ENCODE measurements at regions not wholly inside any gene's neighbourhood (a gene's known extent, or its start where the extent isn't known, plus 50 kb on each side); places are given as distances from the start of the nearest gene placed in this dataset.

DNA sequence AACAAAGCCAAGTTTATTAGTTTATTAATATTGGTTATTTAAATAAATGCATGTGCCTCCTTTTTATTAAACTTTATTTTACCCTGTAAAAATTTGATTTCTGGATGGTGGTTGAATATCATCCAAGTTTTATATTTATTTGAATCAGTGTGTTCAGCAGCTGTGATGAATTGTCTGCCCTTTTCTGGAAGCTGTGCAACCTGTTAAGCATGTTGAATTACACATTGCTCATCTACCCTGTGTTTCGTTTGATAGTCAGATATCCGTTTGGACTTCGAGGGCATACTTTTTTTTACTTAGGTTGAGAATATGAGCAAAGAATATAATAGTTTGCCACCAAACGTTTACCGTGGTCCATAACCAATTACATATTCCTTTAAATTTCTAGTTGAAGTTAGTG is 95.8 kb upstream of the TENM3 start:
- H3K4me3 ChIP-seq: no peak overlapping the region
- H3K4me1 ChIP-seq: peaks cover 24% of the 10 kb centered on the region
- ATAC-seq (no peak), DNase-seq (no peak)
- TF ChIP-seq POLR2A (IDR thresholded peaks at IDR 0.05): no peak
- TF ChIP-seq, protein P1, sequence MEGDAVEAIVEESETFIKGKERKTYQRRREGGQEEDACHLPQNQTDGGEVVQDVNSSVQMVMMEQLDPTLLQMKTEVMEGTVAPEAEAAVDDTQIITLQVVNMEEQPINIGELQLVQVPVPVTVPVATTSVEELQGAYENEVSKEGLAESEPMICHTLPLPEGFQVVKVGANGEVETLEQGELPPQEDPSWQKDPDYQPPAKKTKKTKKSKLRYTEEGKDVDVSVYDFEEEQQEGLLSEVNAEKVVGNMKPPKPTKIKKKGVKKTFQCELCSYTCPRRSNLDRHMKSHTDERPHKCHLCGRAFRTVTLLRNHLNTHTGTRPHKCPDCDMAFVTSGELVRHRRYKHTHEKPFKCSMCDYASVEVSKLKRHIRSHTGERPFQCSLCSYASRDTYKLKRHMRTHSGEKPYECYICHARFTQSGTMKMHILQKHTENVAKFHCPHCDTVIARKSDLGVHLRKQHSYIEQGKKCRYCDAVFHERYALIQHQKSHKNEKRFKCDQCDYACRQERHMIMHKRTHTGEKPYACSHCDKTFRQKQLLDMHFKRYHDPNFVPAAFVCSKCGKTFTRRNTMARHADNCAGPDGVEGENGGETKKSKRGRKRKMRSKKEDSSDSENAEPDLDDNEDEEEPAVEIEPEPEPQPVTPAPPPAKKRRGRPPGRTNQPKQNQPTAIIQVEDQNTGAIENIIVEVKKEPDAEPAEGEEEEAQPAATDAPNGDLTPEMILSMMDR (IDR thresholded peaks at IDR 0.05): no peak
- intact Hi-C loops (cut with DNase I): no loop called here
- H3K27ac ChIP-seq: no peak overlapping the region
- WGBS, 2 donors: 31 to 43% methylated on average over 5 of the region's 5 CpGs
- no peaks in the 10 kb centered on the region for H3K36me3 ChIP-seq (replicated peaks in 1 of 2; ENCODE audit: insufficient read depth in 1 of 2, low read depth in 2 of 2)
- no peaks in the 10 kb centered on the region for H3K9me3 ChIP-seq
- H3K27me3 ChIP-seq: peaks cover 0 to 22% of the 10 kb centered on the region in 2 donors

DNA sequence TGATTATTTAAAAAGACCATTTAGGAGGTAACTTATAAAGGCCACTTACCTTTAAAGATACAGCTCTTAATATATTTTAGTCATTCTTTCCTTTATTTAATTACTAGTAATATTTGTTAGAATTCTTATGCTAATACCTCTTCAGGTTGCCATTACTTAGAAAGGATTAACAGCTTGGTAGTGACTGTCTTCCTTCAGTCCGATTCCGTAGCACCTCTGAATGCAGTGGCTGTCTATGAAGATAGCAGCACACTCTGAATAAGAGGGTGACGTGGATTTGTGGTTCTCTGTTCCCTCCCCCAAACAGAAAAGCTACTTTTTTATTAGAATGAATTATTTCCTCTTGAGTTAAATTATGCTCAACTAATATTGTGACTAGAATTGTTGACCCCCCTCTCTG is 92.6 kb upstream of the TENM3 start:
- ATAC-seq (no peak), DNase-seq (no peak)
- TF ChIP-seq POLR2A (IDR thresholded peaks at IDR 0.05): no peak
- TF ChIP-seq, protein P1 (IDR thresholded peaks at IDR 0.05): no peak
- no peaks in the 10 kb centered on the region for H3K9me3 ChIP-seq
- intact Hi-C loops (cut with DNase I): no loop called here
- H3K4me3 ChIP-seq: no peak overlapping the region
- H3K27me3 ChIP-seq: peaks cover 0 to 2% of the 10 kb centered on the region in 2 donors
- no peaks in the 10 kb centered on the region for H3K36me3 ChIP-seq (replicated peaks in 1 of 2; ENCODE audit: insufficient read depth in 1 of 2, low read depth in 2 of 2)
- H3K27ac ChIP-seq: no peak overlapping the region
- no peaks in the 10 kb centered on the region for H3K4me1 ChIP-seq
- 70 to 77% methylated on average over 3 of the region's 3 CpGs for WGBS, 2 donors

DNA sequence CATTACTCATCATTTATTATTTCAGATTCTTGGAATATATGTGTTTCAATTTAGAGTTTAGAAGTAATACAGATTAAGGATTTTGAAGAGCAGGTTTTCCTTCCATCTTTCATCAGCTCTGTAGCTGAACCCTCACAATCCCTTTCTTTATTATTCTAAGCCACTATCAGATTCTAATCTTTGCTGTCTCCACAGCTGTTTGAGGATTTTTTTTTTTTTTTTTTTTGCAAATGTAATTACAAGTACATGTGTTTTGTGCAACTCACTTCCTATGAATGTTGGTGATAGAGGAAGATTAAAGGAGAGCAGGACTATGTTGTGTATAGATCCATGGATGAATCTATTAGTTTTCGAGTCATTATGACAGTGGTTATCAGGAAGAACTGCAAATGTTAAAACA is 87.4 kb upstream of the TENM3 start:
- H3K9me3 ChIP-seq: no peaks in the 10 kb centered on the region
- intact Hi-C loops (cut with DNase I): no loop called here
- 69 to 81% methylated on average over 1 of the region's 1 CpG for WGBS, 2 donors
- no peaks in the 10 kb centered on the region for H3K4me1 ChIP-seq
- no peaks in the 10 kb centered on the region for H3K36me3 ChIP-seq (replicated peaks in 1 of 2; ENCODE audit: insufficient read depth in 1 of 2, low read depth in 2 of 2)
- H3K27ac ChIP-seq: no peak overlapping the region
- no peak overlapping the region for H3K4me3 ChIP-seq
- DNase-seq (no peak), ATAC-seq (no peak)
- H3K27me3 ChIP-seq: no peaks in the 10 kb centered on the region
- TF ChIP-seq, protein P1 (IDR thresholded peaks at IDR 0.05): no peak
- no peak for TF ChIP-seq POLR2A (IDR thresholded peaks at IDR 0.05)

DNA sequence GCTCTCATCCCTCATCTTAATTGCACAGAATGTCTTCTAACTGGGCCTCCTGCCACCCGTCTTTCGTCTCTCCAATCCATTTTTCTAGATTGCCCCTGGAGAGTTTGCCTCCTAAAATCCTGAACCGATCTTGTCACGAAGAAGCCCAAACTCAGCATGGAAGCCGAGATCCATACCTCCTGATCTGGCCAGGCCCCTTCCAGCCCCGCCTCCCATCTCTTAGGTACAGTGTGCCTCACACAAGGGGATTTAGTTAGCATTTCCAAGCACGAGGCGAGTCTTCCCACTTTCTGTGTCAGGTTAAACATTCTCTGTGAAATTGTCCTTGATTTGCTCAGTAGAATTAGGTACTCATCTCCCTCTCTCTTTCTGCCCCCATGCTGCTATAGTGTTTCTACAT is 80.0 kb upstream of the TENM3 start:
- WGBS, 2 donors: 49 to 66% methylated on average over 8 of the region's 8 CpGs
- no peaks in the 10 kb centered on the region for H3K36me3 ChIP-seq (replicated peaks in 1 of 2; ENCODE audit: insufficient read depth in 1 of 2, low read depth in 2 of 2)
- intact Hi-C loops (cut with DNase I): no loop called here
- DNase-seq: no peak
- H3K27me3 ChIP-seq: no peaks in the 10 kb centered on the region
- H3K4me1 ChIP-seq: no peaks in the 10 kb centered on the region
- H3K4me3 ChIP-seq: no peak overlapping the region
- H3K9me3 ChIP-seq: no peaks in the 10 kb centered on the region
- H3K27ac ChIP-seq: no peak overlapping the region
- TF ChIP-seq, protein P1 (IDR thresholded peaks at IDR 0.05): no peak
- TF ChIP-seq POLR2A (IDR thresholded peaks at IDR 0.05): no peak
- ATAC-seq: no peak

DNA sequence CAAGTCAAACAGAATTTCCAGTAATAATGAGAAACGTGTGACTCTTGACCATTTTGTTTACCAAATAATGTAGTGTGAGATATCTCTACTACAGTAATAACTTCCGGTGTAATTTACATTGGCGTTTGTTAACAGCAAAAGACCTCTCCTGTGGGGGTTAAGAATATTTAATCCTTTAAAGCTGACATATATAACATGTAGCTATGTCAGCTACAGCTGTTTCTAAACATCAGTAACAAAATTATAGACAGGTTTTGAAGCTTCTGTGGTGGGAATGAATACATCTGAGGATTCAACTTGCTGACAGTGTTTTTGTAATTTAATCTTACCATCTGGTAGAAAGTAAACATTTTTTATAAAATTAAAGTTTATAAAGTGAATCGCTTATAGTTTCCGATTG is 73.6 kb upstream of the TENM3 start:
- Histone ChIP-seq H3K27me3 (no peaks in the 10 kb centered on the region), H3K9me3 (no peaks in the 10 kb centered on the region), H3K36me3 (replicated peaks in 1 of 2; ENCODE audit: insufficient read depth in 1 of 2, low read depth in 2 of 2) (no peaks in the 10 kb centered on the region), H3K4me3 (no peak overlapping the region), H3K27ac (no peak overlapping the region), H3K4me1 (no peaks in the 10 kb centered on the region)
- intact Hi-C loops (cut with DNase I): no loop called here
- no peak for TF ChIP-seq POLR2A (IDR thresholded peaks at IDR 0.05)
- TF ChIP-seq, protein P1 (IDR thresholded peaks at IDR 0.05): no peak
- DNase-seq (no peak), ATAC-seq (no peak)
- WGBS, 2 donors: 57% methylated on average over 5 of the region's 5 CpGs
